ENCODE measurements at regions not wholly inside any gene's neighbourhood (a gene's known extent, or its start where the extent isn't known, plus 50 kb on each side); places are given as distances from the start of the nearest gene placed in this dataset.

DNA sequence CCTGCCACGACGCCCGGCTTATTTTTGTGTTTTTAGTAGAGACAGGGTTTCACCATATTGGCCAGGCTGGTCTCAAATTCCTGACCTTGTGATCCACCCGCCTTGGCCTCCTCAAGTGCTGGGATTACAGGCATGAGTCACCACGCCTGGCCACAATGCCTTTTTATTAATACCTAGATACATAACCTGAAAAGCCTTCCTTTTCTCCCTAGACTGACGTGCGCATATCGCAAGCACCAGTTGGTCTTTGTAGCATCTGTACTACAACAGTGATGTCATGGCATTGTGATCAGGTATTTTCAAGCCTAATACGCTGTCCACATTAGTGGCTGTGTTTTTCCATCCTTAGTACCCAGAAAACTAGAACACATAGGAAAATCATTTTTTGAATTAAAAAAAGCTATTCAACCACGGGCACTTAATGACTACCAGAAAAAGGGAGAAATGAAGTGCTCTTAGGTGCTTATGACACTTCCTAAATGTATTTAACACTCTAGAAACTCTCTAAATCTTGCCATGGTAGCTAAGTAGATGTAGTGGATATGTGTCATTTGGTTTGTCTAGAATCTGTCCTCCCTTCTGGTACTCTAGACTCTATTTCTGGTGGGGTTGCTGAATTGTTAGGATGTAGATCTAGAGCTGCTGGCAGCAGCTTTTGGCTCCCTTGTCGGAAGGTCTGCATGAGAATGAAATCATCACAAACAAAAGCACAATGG, 707.8 kb downstream of the STIM2 start:
- H3K4me3 ChIP-seq (ENCODE audit: low read length): no peak overlapping the region
- no peak for DNase-seq (ENCODE audit: low read depth)
- TF ChIP-seq, protein P1, sequence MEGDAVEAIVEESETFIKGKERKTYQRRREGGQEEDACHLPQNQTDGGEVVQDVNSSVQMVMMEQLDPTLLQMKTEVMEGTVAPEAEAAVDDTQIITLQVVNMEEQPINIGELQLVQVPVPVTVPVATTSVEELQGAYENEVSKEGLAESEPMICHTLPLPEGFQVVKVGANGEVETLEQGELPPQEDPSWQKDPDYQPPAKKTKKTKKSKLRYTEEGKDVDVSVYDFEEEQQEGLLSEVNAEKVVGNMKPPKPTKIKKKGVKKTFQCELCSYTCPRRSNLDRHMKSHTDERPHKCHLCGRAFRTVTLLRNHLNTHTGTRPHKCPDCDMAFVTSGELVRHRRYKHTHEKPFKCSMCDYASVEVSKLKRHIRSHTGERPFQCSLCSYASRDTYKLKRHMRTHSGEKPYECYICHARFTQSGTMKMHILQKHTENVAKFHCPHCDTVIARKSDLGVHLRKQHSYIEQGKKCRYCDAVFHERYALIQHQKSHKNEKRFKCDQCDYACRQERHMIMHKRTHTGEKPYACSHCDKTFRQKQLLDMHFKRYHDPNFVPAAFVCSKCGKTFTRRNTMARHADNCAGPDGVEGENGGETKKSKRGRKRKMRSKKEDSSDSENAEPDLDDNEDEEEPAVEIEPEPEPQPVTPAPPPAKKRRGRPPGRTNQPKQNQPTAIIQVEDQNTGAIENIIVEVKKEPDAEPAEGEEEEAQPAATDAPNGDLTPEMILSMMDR (IDR thresholded peaks at IDR 0.05; ENCODE audit: insufficient read depth, low read depth, low read length, missing control alignments): no peak

DNA sequence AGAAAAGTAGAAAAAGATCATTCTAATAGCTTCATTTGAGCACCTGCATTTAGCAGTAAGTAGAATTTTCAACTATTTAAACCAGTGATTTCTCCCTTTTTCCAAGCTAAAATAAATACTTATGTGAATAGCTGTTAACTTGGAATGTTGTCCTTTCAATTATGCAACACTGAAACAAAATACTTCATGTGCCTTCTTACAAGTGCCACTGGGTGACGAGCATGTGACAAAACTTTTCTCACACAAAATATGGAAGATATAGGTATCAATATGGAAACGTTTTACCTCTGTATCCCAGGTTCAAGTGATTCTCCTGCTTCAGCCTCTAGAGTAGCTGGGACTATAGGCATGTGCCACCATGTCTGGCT, 708.3 kb downstream of the STIM2 start:
- no peak for DNase-seq (ENCODE audit: low read depth)
- no peak overlapping the region for H3K4me3 ChIP-seq (ENCODE audit: low read length)
- TF ChIP-seq, protein P1 (IDR thresholded peaks at IDR 0.05; ENCODE audit: insufficient read depth, low read depth, low read length, missing control alignments): no peak

DNA sequence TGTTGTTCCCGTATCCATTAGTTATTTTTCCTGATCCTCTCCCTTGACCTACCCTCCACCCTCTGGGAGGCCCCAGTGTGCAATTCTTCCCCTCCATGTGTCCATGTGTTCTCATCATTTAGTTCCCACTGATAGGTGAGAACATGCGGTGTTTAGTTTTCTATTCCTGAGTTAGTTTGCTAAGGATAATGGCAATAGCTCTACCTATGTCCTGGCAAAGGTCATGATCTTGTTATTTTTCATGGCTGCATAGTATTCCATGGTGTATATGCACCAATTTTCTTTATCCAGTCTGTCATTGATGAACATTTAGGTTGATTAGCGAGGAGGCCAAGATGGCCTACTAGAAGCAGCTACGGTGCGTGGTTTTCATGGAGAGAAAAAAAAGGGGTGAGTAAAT, 714.1 kb downstream of the STIM2 start:
- TF ChIP-seq, protein P1 (IDR thresholded peaks at IDR 0.05; ENCODE audit: insufficient read depth, low read depth, low read length, missing control alignments): no peak
- no peak overlapping the region for H3K4me3 ChIP-seq (ENCODE audit: low read length)
- no peak for DNase-seq (ENCODE audit: low read depth)

DNA sequence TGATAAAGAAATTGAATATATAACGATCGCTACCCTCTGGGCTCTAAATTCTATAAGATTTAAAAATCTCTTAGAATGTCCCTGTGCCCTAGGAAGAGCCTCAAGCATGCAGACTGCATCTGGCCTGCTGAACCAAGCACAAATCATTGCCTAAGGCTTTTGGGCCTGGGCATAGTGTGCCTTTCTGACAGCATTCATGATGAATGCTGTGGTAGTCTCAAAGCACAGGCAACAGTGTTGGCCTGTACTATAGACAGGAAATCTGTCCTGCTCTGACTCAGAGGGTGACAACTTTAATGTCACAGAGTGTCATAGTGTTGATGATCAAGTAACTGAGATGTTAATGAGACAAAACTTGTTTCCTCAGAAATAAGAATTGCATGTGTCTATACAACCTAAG, 717.3 kb downstream of the STIM2 start:
- DNase-seq (ENCODE audit: low read depth): no peak
- TF ChIP-seq, protein P1 (IDR thresholded peaks at IDR 0.05; ENCODE audit: insufficient read depth, low read depth, low read length, missing control alignments): no peak
- no peak overlapping the region for H3K4me3 ChIP-seq (ENCODE audit: low read length)

DNA sequence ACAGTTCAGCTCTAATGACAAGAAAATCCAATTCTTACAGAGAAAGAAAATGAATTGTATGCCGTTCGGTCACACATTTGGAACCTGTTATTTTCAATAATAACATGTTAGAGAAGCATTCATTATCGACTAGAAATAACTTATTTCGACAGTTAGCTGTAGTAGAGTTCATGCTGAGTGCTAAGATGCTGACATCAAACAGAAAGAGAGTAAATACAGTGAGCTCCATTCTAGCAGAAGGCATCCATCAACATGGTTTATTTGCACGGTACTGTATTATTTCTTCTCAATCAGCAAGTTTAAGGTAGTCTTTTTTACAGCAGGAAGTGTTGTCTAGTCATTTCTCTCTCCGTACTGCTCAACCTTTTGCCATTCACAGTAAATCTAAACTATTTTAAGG, 732.1 kb downstream of the STIM2 start:
- no peak overlapping the region for H3K4me3 ChIP-seq (ENCODE audit: low read length)
- TF ChIP-seq, protein P1 (IDR thresholded peaks at IDR 0.05; ENCODE audit: insufficient read depth, low read depth, low read length, missing control alignments): no peak
- no peak for DNase-seq (ENCODE audit: low read depth)

DNA sequence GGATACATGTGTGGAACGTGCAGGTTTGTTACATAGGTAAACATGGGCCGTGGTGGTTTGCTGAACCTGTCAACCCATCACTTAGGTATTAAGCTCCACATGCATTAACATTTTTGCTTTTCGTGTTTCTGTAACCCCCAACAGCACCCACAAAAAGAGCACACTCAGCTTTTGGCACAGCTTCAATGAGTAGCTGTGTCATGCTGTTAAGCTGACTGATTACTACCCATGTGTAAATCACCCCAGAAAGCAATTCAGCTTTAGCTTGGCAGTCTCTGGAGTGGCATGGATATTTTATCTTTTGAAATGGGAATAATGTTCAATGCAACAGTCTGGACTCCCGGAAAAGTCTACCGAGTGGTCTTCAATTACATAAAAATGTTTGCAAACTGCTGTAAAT, 734.3 kb downstream of the STIM2 start:
- DNase-seq (ENCODE audit: low read depth): peak; percentile 2
- H3K4me3 ChIP-seq (ENCODE audit: low read length): no peak overlapping the region
- TF ChIP-seq, protein P1 (IDR thresholded peaks at IDR 0.05; ENCODE audit: insufficient read depth, low read depth, low read length, missing control alignments): no peak
